ENCODE measurements at regions not wholly inside any gene's neighbourhood (a gene's known extent, or its start where the extent isn't known, plus 50 kb on each side); places are given as distances from the start of the nearest gene placed in this dataset.
"Not testable (repeated sequence)": the region's sequence is repeated elsewhere in the genome, so short reads cannot be mapped to it uniquely, and the experiment has no call there.

GRCh38 chr6:120432840-120433239 lies 901.4 kb downstream of the TBC1D32 start:
- TF ChIP-seq, protein P1, sequence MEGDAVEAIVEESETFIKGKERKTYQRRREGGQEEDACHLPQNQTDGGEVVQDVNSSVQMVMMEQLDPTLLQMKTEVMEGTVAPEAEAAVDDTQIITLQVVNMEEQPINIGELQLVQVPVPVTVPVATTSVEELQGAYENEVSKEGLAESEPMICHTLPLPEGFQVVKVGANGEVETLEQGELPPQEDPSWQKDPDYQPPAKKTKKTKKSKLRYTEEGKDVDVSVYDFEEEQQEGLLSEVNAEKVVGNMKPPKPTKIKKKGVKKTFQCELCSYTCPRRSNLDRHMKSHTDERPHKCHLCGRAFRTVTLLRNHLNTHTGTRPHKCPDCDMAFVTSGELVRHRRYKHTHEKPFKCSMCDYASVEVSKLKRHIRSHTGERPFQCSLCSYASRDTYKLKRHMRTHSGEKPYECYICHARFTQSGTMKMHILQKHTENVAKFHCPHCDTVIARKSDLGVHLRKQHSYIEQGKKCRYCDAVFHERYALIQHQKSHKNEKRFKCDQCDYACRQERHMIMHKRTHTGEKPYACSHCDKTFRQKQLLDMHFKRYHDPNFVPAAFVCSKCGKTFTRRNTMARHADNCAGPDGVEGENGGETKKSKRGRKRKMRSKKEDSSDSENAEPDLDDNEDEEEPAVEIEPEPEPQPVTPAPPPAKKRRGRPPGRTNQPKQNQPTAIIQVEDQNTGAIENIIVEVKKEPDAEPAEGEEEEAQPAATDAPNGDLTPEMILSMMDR (IDR thresholded peaks at IDR 0.05; ENCODE audit: poor library complexity, severe bottlenecking), result not testable (repeated sequence)
- not testable (repeated sequence) for TF ChIP-seq SMC3 (conservative IDR thresholded peaks at IDR 0.05; ENCODE audit: poor library complexity); EZH2 (IDR thresholded peaks at IDR 0.05; ENCODE audit: borderline replicate concordance, insufficient read depth, low read length, poor library complexity, severe bottlenecking); REST (IDR thresholded peaks at IDR 0.05; ENCODE audit: borderline replicate concordance); POLR2AphosphoS5 (IDR thresholded peaks at IDR 0.05); MXI1 (conservative IDR thresholded peaks at IDR 0.05; ENCODE audit: poor library complexity, severe bottlenecking)

Data from neural cell (in vitro differentiated cells).